Naive thymus-derived CD8-positive, alpha-beta T cell (primary cell): ENCODE measurements at regions not wholly inside any gene's neighbourhood (a gene's known extent, or its start where the extent isn't known, plus 50 kb on each side); places are given as distances from the start of the nearest gene placed in this dataset.

Experiments used
- ATAC-seq, 2 donors: fragments of 150-1000 bp; cut with Tn5 transposase in 1 of 2; sonication (Bioruptor Pico), chemical (Tn5 transposase) in 1 of 2; 1 replicate in 1 of 2; 2 replicates in 1 of 2; pipeline ENCODE4 v1.10.0; 2021; ENCODE audit warnings: mild to moderate bottlenecking in 2 of 2, moderate library complexity in 2 of 2
- POLR2A ChIA-PET: fragments of 350-600 bp; sonication (Branson Sonifier 250); formaldehyde crosslinking; loops from one replicate; lab custom pipeline; 2021; ENCODE audit warnings: antibody characterized with exemption; lab: Charles Lee
- DNase-seq, 10 donors: peaks; one replicate each; pipeline versions ENCODE4 v3.0.0 to v3.0.0-alpha.2; 2020 to 2022
- H3K27ac Mint-ChIP-seq, 10 donors: one replicate each; pipeline ENCODE4 v1.8.0; 2020 to 2022; ENCODE audit warnings: mild to moderate bottlenecking in 10 of 10, mixed read lengths in 10 of 10, moderate library complexity in 4 of 10, inconsistent platforms in 1 of 10
- H3K27me3 Mint-ChIP-seq, 5 donors: one replicate each; pipeline ENCODE4 v1.8.0; 2021 to 2022; ENCODE audit warnings: mixed read lengths in 5 of 5
- H3K36me3 Mint-ChIP-seq, 3 donors: one replicate each; pipeline ENCODE4 v1.8.0; 2020 to 2022; ENCODE audit warnings: mixed read lengths in 3 of 3, mild to moderate bottlenecking in 2 of 3, inconsistent platforms in 1 of 3
- H3K4me1 Mint-ChIP-seq, 4 donors: one replicate each; pipeline ENCODE4 v1.8.0; 2021 to 2022; ENCODE audit warnings: mixed read lengths in 4 of 4
- H3K4me3 Mint-ChIP-seq, 10 donors: one replicate each; pipeline ENCODE4 v1.8.0; 2020 to 2022; ENCODE audit warnings: mild to moderate bottlenecking in 10 of 10, mixed read lengths in 10 of 10, moderate library complexity in 6 of 10, inconsistent platforms in 1 of 10
- H3K9me3 Mint-ChIP-seq, 9 donors: one replicate each; pipeline ENCODE4 v1.8.0; 2020 to 2022; ENCODE audit warnings: mixed read lengths in 9 of 9, mild to moderate bottlenecking in 3 of 9, inconsistent platforms in 1 of 9, moderate library complexity in 1 of 9

GRCh38 chr22:22430111-22430820 is 78.3 kb downstream of the ZNF280B start:
- H3K4me3 Mint-ChIP-seq: no peak overlapping the region
- peaks cover 0 to 30% (median under 1%) of the 10 kb centered on the region in 4 donors for H3K4me1 Mint-ChIP-seq
- POLR2A ChIA-PET: no interaction called here
- no peaks in the 10 kb centered on the region for H3K36me3 Mint-ChIP-seq
- ATAC-seq (no peak), DNase-seq (no peak)
- no peaks in the 10 kb centered on the region for H3K9me3 Mint-ChIP-seq
- peaks cover 5 to 24% (median 9%) of the 10 kb centered on the region in 5 donors for H3K27me3 Mint-ChIP-seq
- no peak overlapping the region for H3K27ac Mint-ChIP-seq

DNA sequence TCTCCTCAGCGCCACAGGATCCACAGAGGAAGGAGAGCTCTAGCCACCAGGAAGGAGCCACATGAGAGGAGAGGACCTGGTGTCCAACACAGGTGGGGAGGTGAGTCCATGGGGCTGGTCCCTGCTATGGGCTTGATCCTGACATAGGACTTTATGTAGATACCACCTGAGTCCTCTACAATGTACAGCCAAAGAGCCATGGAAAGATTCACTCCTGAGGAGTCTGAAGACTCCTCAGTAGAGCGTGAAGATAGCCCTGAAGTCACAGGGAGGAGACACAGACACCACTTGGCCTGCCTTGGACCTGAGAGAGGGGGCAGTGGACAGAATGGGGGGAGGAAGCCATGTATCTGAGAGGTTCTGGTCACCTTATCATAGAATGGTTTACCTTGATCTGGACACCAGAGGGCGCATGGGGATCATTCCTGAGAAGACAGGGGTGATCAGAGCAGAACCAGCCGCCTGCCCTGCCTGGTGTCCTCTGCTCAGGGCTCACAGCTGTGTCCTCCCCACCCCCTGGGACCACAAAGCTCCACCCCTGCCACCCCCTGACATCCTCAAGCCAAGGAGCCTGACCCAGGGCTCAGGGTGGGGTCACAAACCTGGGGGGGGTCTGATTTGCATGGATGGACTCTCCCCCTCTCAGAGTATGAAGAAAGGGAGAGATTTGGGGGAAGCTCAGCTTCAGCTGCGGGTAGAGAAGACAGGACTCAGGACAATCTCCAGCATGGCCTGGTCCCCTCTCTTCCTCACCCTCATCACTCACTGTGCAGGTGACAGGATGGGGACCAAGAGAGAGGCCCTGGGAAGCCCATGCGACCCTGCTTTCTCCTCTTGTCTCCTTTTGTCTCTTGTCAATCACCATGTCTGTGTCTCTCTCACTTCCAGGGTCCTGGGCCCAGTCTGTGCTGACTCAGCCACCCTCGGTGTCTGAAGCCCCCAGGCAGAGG is 77.0 kb downstream of the ZNF280B start:
- Mint-ChIP-seq H3K36me3 (no peaks in the 10 kb centered on the region), H3K4me3 (no peak overlapping the region), H3K4me1 (peaks cover 0 to 25% (median under 1%) of the 10 kb centered on the region in 4 donors), H3K9me3 (no peaks in the 10 kb centered on the region), H3K27ac (no peak overlapping the region), H3K27me3 (peaks cover 5 to 19% (median 6%) of the 10 kb centered on the region in 5 donors)
- peak; percentile 58 to 79 for ATAC-seq
- DNase-seq: peak; percentile 10 to 77 (median 40)
- POLR2A ChIA-PET: no interaction called here

DNA sequence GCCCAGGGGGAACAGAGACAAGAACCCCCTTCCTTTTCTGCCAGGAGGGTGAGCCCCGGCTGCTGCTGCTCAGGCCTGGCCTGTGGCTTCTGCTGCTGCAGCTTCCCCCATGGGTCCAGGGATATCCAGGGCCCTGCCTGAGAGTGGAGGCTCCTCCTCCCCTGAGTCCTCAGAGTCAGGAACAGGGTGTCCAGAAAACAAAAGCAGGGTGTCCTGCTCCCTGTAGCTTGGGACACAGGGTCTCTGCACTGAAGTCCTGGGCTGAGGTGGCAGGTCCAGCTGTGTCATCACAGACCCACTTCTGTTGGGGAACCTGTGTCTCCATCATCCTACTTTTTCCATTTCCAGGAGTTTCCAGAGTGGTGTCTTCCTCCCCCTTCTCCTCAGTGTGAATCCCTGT is 76.1 kb downstream of the ZNF280B start:
- H3K27ac Mint-ChIP-seq: no peak overlapping the region
- DNase-seq (no peak), ATAC-seq (no peak)
- no peaks in the 10 kb centered on the region for H3K36me3 Mint-ChIP-seq
- POLR2A ChIA-PET: no interaction called here
- no peaks in the 10 kb centered on the region for H3K9me3 Mint-ChIP-seq
- no peak overlapping the region for H3K4me3 Mint-ChIP-seq
- H3K4me1 Mint-ChIP-seq: peaks cover 0 to 18% (median under 1%) of the 10 kb centered on the region in 4 donors
- H3K27me3 Mint-ChIP-seq: peaks cover 11 to 26% (median 15%) of the 10 kb centered on the region in 5 donors

- no peak for ATAC-seq
- H3K4me1 Mint-ChIP-seq: peaks cover 0 to 15% (median under 1%) of the 10 kb centered on the region in 4 donors
- no peaks in the 10 kb centered on the region for H3K36me3 Mint-ChIP-seq
- no peak overlapping the region for H3K27ac Mint-ChIP-seq
- peaks cover 14 to 30% (median 20%) of the 10 kb centered on the region in 5 donors for H3K27me3 Mint-ChIP-seq
- POLR2A ChIA-PET: no interaction called here
- no peak overlapping the region for H3K4me3 Mint-ChIP-seq
- H3K9me3 Mint-ChIP-seq: no peaks in the 10 kb centered on the region
- DNase-seq: no peak
Observed at GRCh38 chr22:22432937-22433336, 75.6 kb downstream of the ZNF280B start.

DNA sequence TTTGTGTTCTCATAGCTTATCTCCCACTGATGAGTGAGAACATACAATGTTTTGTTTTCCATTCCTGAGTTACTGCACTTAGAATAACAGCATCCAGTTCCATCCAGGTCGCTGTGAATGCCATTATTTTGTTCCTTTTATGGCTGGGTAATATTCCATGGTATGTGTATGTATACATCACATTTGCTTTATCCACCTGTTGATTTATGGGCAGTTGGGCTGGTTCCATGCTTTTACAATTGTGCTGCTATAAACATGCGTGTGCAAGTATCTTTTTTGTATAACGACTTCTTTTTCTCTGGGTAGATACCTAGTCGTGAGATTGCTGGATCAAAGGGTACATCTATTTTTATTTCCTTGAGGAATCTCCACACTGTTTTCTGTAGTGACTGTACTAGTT is 74.8 kb downstream of the ZNF280B start:
- Mint-ChIP-seq H3K27ac (no peak overlapping the region), H3K27me3 (peaks cover 17 to 35% (median 25%) of the 10 kb centered on the region in 5 donors), H3K4me3 (no peak overlapping the region), H3K36me3 (no peaks in the 10 kb centered on the region), H3K9me3 (no peaks in the 10 kb centered on the region), H3K4me1 (peaks cover 0 to 15% (median under 1%) of the 10 kb centered on the region in 4 donors)
- DNase-seq (no peak), ATAC-seq (no peak)
- POLR2A ChIA-PET: no interaction called here
